Activated CD4-positive, alpha-beta memory T cell treated with anti-CD3 and anti-CD28 coated beads, Interleukin-2, amount 10 ng/mL, durations not matched to agents 7 days and 5 days (primary cell): ENCODE measurements at regions not wholly inside any gene's neighbourhood (a gene's known extent, or its start where the extent isn't known, plus 50 kb on each side); places are given as distances from the start of the nearest gene placed in this dataset.

Experiments
- CTCF ChIA-PET: fragments of 350-600 bp; sonication (Branson Sonifier 250); formaldehyde crosslinking; loops from one replicate; lab custom pipeline; 2021; ENCODE audit warnings: antibody characterized with exemption, inconsistent platforms; lab: Charles Lee
- POLR2A ChIA-PET: fragments of 350-600 bp; sonication (Branson Sonifier 250); formaldehyde crosslinking; loops from one replicate; lab custom pipeline; 2021; ENCODE audit warnings: antibody characterized with exemption; lab: Charles Lee
- DNase-seq: peaks from one replicate; pipeline ENCODE4 v3.0.0-alpha.2; 2020
- H3K27ac Mint-ChIP-seq: one replicate; pipeline ENCODE4 v1.8.0; 2021; ENCODE audit warnings: mild to moderate bottlenecking, mixed read lengths
- H3K27me3 Mint-ChIP-seq: one replicate; pipeline ENCODE4 v1.8.0; 2021; ENCODE audit warnings: mixed read lengths
- H3K36me3 Mint-ChIP-seq: one replicate; pipeline ENCODE4 v1.8.0; 2021; ENCODE audit warnings: low read depth, mixed read lengths
- H3K4me1 Mint-ChIP-seq: one replicate; pipeline ENCODE4 v1.8.0; 2021; ENCODE audit warnings: mixed read lengths
- H3K4me3 Mint-ChIP-seq: one replicate; pipeline ENCODE4 v1.8.0; 2021; ENCODE audit warnings: mild to moderate bottlenecking, mixed read lengths
- H3K9me3 Mint-ChIP-seq: one replicate; pipeline ENCODE4 v1.8.0; 2021; ENCODE audit warnings: mixed read lengths

- no peak overlapping the region for H3K27ac Mint-ChIP-seq
- ChIA-PET POLR2A (no interaction called here), CTCF (no interaction called here)
- H3K27me3 Mint-ChIP-seq, result no peaks in the 10 kb centered on the region
- H3K36me3 Mint-ChIP-seq, result no peaks in the 10 kb centered on the region
- no peak overlapping the region for H3K4me3 Mint-ChIP-seq
- H3K4me1 Mint-ChIP-seq, result no peaks in the 10 kb centered on the region
- DNase-seq, result no peak
- H3K9me3 Mint-ChIP-seq, result peaks cover 6% of the 10 kb centered on the region
Measured at GRCh38 chr14:84029720-84030119, 1500.2 kb upstream of the FLRT2 start.

DNA sequence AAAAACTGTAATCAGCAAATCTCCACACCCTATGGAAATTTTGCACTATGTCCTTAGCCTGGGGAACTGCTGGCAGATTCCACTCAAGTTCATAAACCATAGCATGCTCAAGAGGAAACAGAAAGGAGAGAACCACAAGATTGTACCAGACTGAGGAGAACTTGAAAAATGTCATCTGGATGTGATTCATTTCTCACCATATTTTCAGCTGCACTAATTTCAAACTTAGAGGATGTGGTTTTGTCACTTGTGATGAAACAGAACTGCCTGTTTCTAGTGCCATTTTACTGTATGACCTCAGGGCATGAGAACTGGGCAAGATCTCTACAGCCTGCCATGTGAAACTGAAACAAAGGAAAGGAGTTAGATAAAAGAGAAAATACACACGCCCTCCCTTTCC lies 1493.1 kb upstream of the FLRT2 start:
- H3K4me1 Mint-ChIP-seq, result peaks cover 7% of the 10 kb centered on the region
- ChIA-PET CTCF (no interaction called here), POLR2A (no interaction called here)
- H3K27ac Mint-ChIP-seq, result no peak overlapping the region
- no peaks in the 10 kb centered on the region for H3K27me3 Mint-ChIP-seq
- no peak overlapping the region for H3K4me3 Mint-ChIP-seq
- peaks cover 4% of the 10 kb centered on the region for H3K9me3 Mint-ChIP-seq
- no peaks in the 10 kb centered on the region for H3K36me3 Mint-ChIP-seq
- no peak for DNase-seq

DNA sequence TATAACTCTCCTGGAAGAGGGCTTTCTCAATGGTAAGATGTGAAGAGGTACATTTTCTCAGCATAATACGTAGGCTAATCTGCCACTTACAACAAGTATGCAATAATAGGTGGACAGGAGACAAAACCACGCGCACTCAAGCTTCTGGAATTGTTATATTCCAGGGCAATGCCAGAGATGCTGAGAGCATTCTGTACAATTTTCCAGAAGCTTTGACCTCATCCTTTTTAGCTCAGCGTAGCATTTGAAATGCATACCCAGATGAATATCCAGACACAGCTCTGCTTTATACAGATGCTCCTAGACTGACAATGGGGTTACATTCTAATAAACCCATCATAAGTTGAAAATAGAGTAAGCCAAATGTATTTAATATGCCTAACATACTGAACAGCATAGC lies 1492.4 kb upstream of the FLRT2 start:
- no peak overlapping the region for H3K27ac Mint-ChIP-seq
- H3K4me1 Mint-ChIP-seq, result peaks cover 7% of the 10 kb centered on the region
- peaks cover 4% of the 10 kb centered on the region for H3K9me3 Mint-ChIP-seq
- DNase-seq, result no peak
- POLR2A ChIA-PET, result no interaction called here
- no peak overlapping the region for H3K4me3 Mint-ChIP-seq
- CTCF ChIA-PET, result no interaction called here
- H3K36me3 Mint-ChIP-seq, result no peaks in the 10 kb centered on the region
- no peaks in the 10 kb centered on the region for H3K27me3 Mint-ChIP-seq

DNA sequence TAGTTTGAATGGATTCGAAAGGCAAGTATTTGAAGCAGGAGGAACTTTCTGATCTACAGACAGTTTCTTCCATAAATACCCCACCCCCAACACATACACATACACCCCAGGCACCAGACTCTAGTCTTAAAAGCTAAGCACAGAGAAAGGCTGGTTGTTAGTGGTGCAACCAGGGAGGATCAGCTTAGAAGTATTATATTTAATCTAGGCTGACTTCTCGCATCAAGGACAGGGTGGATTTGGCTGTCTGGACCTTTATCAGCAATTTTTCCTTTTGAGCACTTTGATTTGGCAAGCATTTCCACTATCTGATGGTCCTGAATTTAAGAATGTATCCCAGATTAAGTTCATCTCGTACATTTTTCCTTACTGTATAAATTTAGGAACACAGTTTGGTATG lies 1489.8 kb upstream of the FLRT2 start:
- Mint-ChIP-seq H3K9me3 (peaks cover 4% of the 10 kb centered on the region), H3K4me1 (peaks cover 7% of the 10 kb centered on the region), H3K36me3 (no peaks in the 10 kb centered on the region), H3K4me3 (no peak overlapping the region), H3K27me3 (no peaks in the 10 kb centered on the region), H3K27ac (no peak overlapping the region)
- POLR2A ChIA-PET, result no interaction called here
- DNase-seq, result no peak
- CTCF ChIA-PET, result no interaction called here

- ChIA-PET POLR2A (no interaction called here), CTCF (no interaction called here)
- Mint-ChIP-seq H3K4me3 (no peak overlapping the region), H3K36me3 (no peaks in the 10 kb centered on the region), H3K27me3 (no peaks in the 10 kb centered on the region), H3K9me3 (peaks cover 4% of the 10 kb centered on the region), H3K4me1 (peaks cover 7% of the 10 kb centered on the region), H3K27ac (no peak overlapping the region)
- no peak for DNase-seq
Measured at GRCh38 chr14:84041421-84041820, 1488.5 kb upstream of the FLRT2 start.

DNA sequence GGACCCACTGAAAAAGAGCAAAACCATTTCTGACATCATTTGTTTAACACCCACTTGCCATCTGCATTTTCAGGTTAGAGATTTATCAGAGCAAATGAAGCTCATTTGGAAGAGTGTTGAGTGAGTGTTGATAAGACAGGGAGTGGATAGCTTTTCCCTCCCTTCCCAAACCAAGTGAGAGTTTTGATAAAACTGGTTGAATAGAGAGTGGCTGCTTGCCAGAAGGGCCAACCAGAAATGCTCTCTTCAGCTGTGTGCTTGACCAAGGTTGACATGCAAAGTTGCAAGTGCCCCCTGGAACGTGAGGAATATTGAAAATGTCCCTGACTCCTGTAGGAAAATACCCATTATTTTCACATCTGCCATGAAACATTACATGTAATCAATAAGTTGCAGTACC lies 1487.0 kb upstream of the FLRT2 start:
- no peak for DNase-seq
- Mint-ChIP-seq H3K27me3 (no peaks in the 10 kb centered on the region), H3K4me1 (no peaks in the 10 kb centered on the region), H3K9me3 (peaks cover 4% of the 10 kb centered on the region), H3K4me3 (no peak overlapping the region), H3K27ac (no peak overlapping the region), H3K36me3 (no peaks in the 10 kb centered on the region)
- POLR2A ChIA-PET, result no interaction called here
- CTCF ChIA-PET, result no interaction called here

DNA sequence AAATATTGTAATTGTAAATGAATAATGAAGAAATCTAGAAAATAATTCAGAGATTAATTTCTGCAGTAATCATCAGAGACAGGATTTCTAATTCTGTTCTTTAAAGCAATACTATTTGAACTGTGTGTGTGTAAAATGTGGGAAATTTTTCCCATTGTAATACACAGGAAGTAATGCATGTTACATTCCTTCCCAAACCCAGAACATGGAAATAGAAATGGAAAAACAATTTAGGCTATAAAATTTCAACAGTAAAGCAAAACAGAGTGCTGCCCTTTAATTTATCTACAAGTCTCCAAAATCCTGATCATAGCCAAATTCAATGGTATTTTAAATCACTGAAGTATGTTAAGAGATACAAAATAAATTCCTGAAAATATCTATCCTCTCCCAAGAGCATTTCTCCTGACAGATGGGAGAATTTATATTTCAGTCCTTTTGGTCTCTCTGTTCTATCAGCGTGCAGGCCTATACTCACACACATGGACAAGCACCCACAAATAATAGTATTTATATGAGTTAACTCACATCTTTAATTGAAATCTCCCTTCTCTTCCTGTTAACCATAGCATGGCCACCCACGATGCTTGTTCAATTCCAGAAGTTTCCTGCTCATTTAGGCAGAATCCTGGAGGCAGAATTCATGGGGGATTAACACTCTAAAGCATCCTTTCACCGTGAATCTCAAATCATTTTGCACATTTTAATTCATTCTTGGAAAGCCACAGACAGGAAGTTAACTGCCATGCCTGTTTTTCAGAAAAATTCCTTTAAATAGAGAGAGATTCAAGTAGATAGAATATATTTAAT lies 1465.4 kb upstream of the FLRT2 start:
- no peak overlapping the region for H3K27ac Mint-ChIP-seq
- DNase-seq, result no peak
- no peak overlapping the region for H3K4me3 Mint-ChIP-seq
- H3K27me3 Mint-ChIP-seq, result no peaks in the 10 kb centered on the region
- ChIA-PET CTCF (no interaction called here), POLR2A (no interaction called here)
- peaks cover 5% of the 10 kb centered on the region for H3K9me3 Mint-ChIP-seq
- no peaks in the 10 kb centered on the region for H3K4me1 Mint-ChIP-seq
- H3K36me3 Mint-ChIP-seq, result no peaks in the 10 kb centered on the region

- ChIA-PET CTCF (no interaction called here), POLR2A (no interaction called here)
- H3K4me1 Mint-ChIP-seq, result no peaks in the 10 kb centered on the region
- H3K4me3 Mint-ChIP-seq, result no peak overlapping the region
- H3K9me3 Mint-ChIP-seq, result peaks cover 5% of the 10 kb centered on the region
- H3K36me3 Mint-ChIP-seq, result no peaks in the 10 kb centered on the region
- H3K27ac Mint-ChIP-seq, result no peak overlapping the region
- H3K27me3 Mint-ChIP-seq, result no peaks in the 10 kb centered on the region
- no peak for DNase-seq
Measured at GRCh38 chr14:84065811-84066210, 1464.1 kb upstream of the FLRT2 start.

- no peaks in the 10 kb centered on the region for H3K4me1 Mint-ChIP-seq
- DNase-seq, result no peak
- POLR2A ChIA-PET, result no interaction called here
- H3K27me3 Mint-ChIP-seq, result no peaks in the 10 kb centered on the region
- no peak overlapping the region for H3K27ac Mint-ChIP-seq
- CTCF ChIA-PET, result no interaction called here
- no peak overlapping the region for H3K4me3 Mint-ChIP-seq
- no peaks in the 10 kb centered on the region for H3K36me3 Mint-ChIP-seq
- H3K9me3 Mint-ChIP-seq, result peaks cover 3% of the 10 kb centered on the region
Measured at GRCh38 chr14:84068288-84068687, 1461.7 kb upstream of the FLRT2 start.

GRCh38 chr14:84071061-84071460 lies 1458.9 kb upstream of the FLRT2 start:
- H3K9me3 Mint-ChIP-seq, result peaks cover 4% of the 10 kb centered on the region
- POLR2A ChIA-PET, result no interaction called here
- no peak overlapping the region for H3K4me3 Mint-ChIP-seq
- CTCF ChIA-PET, result no interaction called here
- H3K27ac Mint-ChIP-seq, result no peak overlapping the region
- DNase-seq, result no peak
- no peaks in the 10 kb centered on the region for H3K4me1 Mint-ChIP-seq
- no peaks in the 10 kb centered on the region for H3K36me3 Mint-ChIP-seq
- H3K27me3 Mint-ChIP-seq, result no peaks in the 10 kb centered on the region

GRCh38 chr14:84074626-84075025 lies 1455.3 kb upstream of the FLRT2 start:
- Mint-ChIP-seq H3K4me1 (no peaks in the 10 kb centered on the region), H3K27me3 (no peaks in the 10 kb centered on the region), H3K9me3 (peaks cover 4% of the 10 kb centered on the region), H3K4me3 (no peak overlapping the region), H3K36me3 (no peaks in the 10 kb centered on the region), H3K27ac (no peak overlapping the region)
- ChIA-PET POLR2A (no interaction called here), CTCF (no interaction called here)
- no peak for DNase-seq

- Mint-ChIP-seq H3K4me3 (no peak overlapping the region), H3K4me1 (no peaks in the 10 kb centered on the region), H3K27ac (no peak overlapping the region), H3K36me3 (no peaks in the 10 kb centered on the region), H3K27me3 (no peaks in the 10 kb centered on the region), H3K9me3 (peaks cover 10% of the 10 kb centered on the region)
- POLR2A ChIA-PET, result no interaction called here
- no peak for DNase-seq
- CTCF ChIA-PET, result no interaction called here
Measured at GRCh38 chr14:84080944-84081343, 1449.0 kb upstream of the FLRT2 start.

GRCh38 chr14:84084056-84084630 lies 1445.8 kb upstream of the FLRT2 start:
- no peak overlapping the region for H3K4me3 Mint-ChIP-seq
- POLR2A ChIA-PET, result no interaction called here
- H3K27me3 Mint-ChIP-seq, result no peaks in the 10 kb centered on the region
- H3K4me1 Mint-ChIP-seq, result no peaks in the 10 kb centered on the region
- H3K27ac Mint-ChIP-seq, result no peak overlapping the region
- CTCF ChIA-PET, result no interaction called here
- no peaks in the 10 kb centered on the region for H3K36me3 Mint-ChIP-seq
- DNase-seq, result no peak
- H3K9me3 Mint-ChIP-seq, result peaks cover 18% of the 10 kb centered on the region

DNA sequence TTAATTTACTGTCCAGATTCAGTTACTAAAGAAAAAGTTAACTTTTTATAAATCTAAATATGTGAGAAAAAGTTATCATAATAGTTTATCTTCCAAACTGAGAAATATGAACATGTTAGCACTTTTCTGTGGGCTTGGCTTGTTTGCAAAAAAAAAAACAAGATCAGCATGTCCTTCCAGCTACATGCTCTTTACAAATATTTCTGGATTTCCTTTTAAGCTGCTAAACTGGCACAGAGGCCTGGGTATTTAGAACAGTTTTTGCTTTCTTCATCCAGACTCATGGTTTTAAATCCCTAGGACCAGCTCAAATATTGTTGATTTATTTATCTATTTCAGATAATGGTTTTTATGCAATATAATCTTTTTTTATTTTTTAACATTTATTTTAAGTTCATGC lies 1444.5 kb upstream of the FLRT2 start:
- no peaks in the 10 kb centered on the region for H3K36me3 Mint-ChIP-seq
- ChIA-PET POLR2A (no interaction called here), CTCF (no interaction called here)
- peaks cover 18% of the 10 kb centered on the region for H3K9me3 Mint-ChIP-seq
- no peak for DNase-seq
- no peaks in the 10 kb centered on the region for H3K27me3 Mint-ChIP-seq
- no peak overlapping the region for H3K27ac Mint-ChIP-seq
- H3K4me3 Mint-ChIP-seq, result no peak overlapping the region
- no peaks in the 10 kb centered on the region for H3K4me1 Mint-ChIP-seq
